GM03348 (cell line): ENCODE measurements at regions not wholly inside any gene's neighbourhood (a gene's known extent, or its start where the extent isn't known, plus 50 kb on each side); places are given as distances from the start of the nearest gene placed in this dataset.

Source experiments
- DNase-seq: peaks from one replicate; pipeline ENCODE4 v3.0.0; 2012; ENCODE audit warnings: low spot score

DNA sequence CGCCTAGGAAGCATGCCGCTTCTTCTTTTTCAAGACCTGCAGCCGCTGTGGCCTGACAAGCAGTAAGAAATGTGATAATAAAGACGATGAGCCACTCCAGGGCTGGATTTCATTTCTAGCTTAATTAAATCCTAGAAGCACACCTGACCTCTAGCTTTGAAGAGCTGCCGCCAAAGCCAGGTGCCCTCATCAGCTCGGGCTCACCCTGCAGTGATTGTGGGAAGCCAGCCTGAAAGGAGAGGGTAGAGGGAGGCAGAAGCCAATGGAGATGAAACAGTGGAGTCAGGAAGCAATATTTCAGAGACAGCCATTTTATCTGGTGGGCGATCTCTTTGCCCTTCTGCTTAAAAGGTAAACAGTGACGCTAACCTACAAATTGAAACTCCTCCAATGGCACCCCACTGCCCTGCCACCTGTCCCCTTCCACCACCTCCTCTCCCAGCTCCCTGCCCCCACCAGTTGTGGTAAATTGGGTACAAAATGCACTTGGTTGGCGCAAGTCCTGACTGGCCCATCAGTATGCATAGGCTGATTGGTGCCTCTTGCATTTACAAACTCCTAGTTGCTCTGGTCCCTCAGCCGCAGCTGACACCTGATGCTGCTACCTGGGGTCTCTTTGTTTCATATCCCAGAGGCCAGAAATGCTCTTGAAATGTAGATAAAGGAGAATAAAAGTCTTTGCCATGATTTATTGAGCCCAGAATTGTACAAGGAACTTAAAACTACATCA is 385.3 kb downstream of the PDCD6IP start:
- DNase-seq: no peak

DNA sequence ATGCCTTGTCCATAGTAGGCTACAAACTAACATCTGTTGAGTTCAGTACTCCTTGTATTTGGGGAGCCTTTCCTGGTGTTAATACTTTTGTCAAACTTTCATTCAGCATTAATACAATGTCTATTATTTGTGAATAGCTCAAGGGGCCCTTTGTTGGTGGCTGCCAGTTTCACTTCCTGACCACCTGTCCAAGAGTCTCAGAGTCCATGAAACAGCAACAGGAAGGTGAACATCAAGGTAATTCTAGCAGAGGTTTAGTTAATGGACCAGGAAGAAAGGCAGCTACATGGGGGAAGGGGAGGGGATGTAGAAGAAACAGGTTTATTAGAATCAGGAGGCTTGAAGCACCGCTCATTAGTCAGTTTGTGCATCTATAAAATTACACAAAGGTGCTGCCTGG is 386.9 kb downstream of the PDCD6IP start:
- DNase-seq: no peak

DNA sequence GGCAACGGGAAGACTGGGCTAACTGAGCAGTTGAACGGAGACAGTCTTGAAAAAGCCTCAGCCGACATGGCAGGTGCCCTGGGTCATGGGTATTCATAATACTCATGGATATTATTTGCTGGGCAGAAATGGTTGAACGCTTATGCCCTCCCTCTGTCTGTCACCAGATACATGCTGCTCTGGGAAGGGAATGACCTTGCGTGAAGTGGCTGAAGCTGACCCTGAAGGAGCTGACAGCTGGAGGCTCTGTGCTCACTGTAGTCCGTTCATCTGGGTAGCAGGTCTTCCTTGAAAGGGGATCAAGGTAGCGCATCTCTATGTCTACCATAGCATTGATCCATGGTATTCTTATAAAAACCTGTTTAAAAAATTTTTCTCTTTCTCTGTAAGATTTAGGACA is 390.7 kb downstream of the PDCD6IP start:
- no peak for DNase-seq

DNA sequence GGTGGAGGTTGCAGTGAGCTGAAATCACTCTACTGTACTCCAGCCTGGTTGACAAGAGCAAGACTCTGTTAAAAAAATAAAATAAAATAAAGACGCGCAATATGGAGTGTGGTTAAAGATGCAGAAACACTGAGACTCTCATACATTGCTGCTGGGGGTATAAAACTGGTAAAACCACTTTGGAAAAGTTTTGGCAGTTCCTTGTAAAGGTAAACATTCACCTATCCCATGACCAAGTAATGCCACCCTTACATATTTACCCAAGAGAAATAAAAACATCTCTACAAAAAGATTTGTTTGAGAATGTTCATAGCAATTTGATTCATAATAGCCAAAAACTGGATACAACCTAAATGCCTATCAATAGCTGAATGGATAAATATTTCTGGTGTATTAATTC is 398.5 kb downstream of the PDCD6IP start:
- DNase-seq: no peak

DNA sequence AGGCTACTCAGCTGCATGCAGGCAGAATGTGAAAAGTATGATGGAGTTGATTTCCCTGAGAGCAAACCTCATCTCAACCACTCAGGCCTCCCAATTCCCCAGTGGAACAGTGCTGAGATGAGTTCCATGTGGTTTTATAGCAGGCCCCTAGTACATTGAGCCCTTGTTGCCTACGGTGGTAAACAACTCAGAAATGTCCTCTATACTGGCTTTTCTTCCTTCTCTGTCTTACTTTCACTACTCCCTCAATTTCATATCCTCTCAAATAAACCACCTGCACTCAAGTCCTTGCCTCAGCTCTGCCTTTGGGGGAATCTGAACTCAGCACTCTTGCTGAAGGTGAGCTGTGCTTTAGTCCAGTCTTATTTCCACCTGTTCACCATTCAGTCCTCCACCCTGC is 399.9 kb downstream of the PDCD6IP start:
- no peak for DNase-seq

DNA sequence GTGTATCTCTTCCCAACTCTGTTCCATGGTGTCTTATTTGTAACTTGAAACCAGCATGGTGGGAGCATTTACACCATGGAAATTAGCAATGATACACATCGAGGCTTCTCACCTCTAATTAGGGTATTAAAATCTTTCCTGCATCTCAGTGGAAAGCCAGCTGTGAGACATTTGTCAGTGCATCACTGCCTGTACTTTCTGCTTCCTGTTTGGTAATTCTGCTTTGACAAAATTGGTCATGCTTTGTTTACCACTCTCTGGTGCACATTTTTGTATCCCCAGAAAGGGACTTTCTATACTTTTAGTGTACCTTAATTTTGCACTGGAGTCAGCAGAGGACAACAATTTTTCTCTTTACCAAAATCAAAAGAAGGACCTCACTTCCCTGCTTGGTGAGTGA is 402.1 kb downstream of the PDCD6IP start:
- DNase-seq: no peak

DNA sequence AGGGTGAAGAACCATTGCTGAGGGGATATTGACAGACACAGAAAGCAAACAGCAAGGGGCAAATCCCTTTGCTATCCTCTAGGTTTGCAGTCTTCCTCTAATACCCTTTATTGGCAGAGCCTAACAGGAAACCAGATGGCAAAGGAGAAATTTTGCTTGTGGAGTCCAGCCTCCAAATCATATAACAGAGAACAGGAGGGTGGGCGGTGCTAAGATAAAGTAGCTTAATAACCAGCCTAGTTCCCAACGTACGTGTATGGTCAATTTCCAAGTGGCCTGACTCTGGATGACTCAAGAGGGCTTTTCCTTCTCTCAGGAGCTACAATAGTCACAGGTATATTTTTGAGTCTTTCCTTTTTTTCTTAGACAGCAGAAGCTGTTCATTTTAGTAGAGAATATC is 404.5 kb downstream of the PDCD6IP start:
- no peak for DNase-seq

DNA sequence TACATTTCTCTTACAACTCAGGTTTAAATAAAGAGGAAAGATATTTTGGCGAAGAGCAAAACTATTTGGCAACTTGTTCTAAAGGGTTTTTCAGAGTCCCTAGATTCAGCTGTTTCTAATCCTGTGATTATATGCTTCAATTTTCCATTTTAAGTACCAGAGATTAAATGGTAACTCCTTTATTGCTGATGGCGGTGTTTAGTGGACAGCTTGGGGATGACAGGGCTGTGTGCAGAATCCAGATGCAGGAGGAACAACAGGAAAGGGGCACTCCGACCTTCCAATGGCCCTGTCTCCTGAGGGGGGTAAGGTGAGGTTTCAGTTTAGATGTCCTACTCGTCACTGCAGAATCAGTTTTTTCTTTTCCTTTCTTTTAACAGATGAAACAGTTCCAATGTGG is 405.0 kb downstream of the PDCD6IP start:
- no peak for DNase-seq

DNA sequence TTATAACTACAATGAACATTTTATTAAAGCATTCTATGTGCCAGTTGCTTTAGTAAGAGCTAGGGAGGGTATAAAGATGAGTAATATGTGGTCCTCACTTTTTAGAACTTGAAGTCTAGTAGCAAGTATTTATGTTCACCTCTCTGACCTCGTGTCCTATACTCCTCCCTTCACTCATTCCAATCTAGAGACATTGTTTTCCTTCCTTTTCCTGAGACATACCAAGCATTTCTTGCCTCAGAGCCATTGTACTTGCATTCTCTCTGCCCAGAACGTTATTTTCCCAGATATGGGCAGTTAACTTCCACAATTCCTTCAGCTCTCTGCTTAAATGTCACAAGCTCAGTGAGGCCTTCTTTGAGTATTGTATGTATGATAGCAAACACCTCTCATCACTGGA is 408.6 kb downstream of the PDCD6IP start:
- no peak for DNase-seq

DNA sequence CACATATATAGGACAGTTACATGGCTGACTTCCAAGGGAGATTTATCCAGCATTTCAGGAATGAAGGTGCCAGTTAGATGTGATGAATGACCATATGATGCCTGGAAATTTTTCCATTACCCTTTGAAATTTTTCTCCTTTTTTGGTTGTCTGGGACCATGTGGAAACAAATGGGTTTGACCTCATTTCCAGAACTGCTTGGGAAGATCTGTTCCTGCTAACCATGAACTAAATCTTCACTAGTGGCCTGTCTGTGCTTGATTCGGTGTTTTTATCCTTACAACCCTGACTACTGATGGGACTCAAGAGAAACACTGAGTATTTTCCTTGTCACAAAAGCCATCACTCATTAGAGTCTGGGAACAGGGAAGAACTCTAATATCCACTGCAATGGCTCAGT is 409.4 kb downstream of the PDCD6IP start:
- no peak for DNase-seq

DNA sequence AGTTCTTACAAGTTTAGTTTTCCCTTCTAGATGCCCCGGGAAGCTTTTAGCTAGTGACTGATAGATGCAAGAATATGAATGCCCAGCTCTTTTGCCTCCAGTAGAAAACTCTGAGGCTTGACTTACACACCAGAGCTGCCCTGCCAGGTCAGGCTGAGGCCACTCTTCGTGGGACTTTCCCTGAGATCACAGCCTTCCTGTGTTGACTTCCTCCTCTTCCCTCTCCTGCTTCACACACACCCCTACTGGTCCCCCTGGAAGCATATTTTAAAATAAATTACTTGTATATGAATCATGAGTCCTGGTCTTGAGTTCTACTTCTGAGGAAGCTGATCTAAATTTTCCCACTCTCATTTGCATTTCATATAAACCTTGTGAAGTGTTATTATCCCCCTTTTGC is 413.7 kb downstream of the PDCD6IP start:
- DNase-seq: no peak

DNA sequence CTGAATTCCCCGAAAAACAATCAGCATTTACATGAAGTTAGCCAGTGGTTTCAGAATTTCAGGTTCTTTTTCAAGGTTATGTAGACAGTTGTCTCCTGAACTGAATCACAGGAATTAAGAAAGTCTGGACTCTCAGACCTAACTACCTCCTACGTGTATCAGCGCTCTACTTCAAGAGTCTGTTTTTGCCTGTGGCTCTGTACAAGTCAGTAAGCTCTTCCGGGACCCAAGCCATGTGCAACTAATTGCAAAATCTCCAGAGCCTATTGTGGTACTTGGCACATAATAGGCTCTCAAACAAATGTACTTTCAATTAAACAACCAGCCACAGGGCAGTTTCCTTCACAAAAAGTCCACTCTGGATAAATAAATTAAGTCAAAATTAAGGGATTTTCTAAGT is 414.2 kb downstream of the PDCD6IP start:
- DNase-seq: peak; percentile 5

DNA sequence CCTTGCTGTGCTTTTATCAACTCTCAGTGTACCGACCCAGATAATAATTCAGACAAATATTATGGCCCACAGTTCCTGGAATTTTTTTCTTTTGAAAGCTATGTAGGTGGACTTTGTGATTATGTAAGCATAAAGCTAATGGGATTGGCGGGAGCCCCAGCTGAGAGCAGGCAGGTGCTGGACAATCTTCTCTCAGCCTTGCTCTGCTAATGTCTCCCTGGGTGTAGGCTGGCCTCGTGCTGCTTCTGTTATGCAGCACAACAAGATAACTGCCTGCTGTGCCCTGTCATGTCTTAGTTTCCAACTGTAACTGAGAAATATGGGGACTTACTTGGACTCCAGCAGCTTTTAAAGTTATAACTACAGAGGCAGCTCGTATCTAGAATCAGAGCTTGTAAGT is 415.0 kb downstream of the PDCD6IP start:
- no peak for DNase-seq

DNA sequence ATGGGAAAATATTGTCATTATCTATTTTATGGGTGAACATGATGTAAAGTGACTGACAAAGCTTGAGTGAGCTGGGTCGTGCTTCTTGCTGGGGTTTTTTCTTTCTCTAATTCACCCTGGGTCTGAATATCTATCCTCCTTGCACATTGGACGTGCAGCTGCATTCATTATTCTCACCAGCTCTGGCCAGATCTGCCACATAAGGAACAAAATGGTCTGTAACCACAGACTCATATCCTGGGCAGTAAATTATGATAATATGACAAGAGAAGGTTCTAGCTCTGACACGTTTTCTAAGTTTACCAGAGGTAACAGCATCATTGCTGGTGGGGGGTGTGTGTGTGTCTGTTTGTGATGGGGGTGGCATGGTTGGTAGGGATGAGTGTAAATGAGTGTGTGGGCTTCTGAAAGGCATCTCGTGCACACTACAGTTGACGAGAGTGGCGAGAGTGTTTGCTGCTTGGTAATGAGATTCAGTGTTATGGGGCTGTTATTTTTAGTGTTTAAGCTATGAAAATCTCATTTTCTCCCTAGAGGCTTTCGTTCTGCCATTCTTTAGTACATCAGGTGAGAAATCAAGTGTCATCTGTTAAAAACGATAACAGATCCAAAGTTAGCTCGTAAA is 418.4 kb downstream of the PDCD6IP start:
- DNase-seq: no peak

DNA sequence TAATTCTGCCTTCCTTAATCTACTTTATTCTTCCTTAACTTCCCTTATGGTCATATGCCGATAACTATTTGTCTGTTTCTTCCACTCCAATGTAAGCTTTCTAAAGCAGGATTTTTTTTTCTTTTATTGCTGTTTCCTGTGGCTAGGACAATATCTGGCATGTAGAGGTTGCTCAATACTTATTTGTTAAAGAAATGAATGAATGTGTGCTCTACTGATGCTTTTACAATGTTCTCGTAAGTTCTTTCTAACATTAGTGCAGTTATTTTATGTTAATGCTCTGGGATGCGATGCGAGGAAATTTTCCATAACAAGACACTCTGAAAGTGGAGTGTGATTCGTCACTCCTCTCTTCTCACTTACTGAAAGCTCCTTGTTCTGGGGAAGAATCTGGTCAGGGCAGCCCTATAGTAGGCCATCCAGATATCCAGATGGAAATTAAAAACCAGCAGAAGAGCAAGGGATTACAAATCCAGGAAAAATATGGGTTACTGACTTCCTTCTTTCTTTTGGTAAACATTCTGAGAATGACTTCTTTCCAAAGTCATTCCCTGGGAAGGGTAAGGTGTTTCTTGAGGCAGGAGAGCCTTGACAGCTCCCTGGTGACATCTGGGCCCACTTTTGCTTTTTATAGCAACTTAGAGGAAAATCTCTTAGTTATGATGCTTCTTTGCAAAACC is 420.4 kb downstream of the PDCD6IP start:
- no peak for DNase-seq

DNA sequence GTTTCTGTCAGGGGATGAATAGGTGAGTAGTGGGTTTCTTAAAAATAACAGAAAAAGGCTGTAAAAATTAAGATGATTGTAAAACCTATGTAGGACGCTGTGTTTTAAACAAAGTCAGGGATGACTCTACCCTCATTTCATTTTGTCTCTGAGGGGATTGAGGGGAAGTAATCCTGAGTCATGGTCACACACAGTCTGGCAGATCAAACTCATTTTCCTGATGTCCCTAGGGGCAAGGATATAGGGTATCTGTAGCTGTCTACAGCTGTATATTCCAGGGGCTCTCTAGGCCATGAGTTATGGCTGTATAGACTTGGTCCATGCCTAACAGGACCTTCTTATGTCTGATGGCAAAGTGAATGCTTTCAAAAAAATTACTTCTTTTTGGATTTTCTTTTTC is 421.1 kb downstream of the PDCD6IP start:
- DNase-seq: no peak

DNA sequence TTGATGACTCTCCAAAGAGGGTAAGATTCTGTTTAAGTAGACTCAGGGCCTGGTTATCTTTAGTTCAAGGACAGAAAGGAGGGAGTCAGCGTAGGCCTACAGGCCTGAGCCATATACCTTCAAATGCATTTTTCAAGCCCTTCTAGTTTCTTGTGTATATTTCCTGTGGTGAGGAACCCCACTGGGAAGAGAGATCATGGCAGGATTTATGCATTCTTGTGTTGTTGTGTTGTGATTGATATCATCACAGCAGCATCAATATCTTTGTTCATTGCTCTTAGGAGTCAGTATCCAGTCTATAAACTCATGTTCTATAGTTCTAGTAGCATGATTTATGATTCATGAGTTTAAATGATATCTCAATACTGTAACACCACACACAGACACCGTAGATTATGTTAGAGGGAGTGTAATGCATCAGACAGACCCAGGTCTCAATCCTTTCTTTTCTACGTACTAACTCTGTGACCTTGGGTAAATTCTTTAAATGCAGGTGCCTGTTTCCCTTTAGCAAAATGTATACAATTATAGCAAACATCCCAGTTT is 427.5 kb downstream of the PDCD6IP start:
- DNase-seq: no peak

DNA sequence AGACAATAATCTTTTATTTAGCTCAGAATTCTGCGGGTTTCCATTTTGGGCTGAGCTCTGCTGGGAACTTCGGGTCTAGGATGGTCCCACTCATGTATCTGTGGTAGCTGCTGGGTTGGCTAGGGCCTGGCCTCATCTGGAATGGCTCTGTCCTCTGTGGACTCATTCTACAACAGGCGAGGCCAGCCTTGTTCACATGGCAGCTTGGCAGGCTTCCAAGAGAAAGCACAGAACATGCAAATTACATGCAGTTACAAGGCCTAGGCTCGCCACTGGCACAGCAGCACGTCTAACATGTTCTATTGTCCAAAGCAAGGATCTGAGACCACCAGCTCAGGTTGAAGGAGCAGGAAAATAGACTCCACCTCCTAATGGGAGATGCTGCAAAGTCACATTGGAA is 431.4 kb downstream of the PDCD6IP start:
- DNase-seq: no peak

DNA sequence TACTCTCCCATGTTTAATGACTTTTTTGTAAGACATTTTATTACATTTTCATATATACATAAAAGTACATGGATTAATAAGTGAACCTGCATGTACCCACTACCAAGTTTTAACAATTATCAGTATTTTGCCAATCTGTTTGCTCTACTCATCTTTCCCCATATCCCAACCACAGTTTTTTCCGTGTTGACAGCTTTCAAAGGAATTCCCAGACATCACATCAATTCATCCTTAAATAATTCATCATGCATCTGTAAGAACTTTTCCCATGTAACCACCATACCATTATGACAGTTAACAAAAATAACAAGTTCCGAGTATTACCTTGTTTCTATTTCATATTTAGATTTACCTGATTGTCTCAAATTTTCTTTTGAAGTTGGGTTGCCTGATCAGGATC is 436.7 kb downstream of the PDCD6IP start:
- no peak for DNase-seq

DNA sequence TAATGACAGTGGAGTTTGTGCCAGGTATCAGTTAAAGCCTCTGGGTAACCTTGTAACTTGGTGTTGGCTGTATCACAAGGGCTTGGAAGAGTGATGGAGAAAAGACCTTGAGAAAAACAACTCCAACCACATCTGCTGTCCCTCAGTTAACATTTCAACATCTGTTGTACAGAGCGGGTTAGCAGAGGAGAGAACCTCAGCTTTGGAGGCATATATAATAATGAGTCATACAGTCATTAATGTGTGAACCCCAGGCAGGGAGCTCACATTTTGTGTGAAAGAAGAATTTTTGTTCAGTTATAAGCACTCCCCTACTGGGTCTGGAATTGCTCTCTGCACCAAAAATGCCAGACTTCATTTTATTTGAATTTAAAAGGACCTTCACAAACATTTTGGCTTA is 439.5 kb downstream of the PDCD6IP start:
- DNase-seq: no peak

DNA sequence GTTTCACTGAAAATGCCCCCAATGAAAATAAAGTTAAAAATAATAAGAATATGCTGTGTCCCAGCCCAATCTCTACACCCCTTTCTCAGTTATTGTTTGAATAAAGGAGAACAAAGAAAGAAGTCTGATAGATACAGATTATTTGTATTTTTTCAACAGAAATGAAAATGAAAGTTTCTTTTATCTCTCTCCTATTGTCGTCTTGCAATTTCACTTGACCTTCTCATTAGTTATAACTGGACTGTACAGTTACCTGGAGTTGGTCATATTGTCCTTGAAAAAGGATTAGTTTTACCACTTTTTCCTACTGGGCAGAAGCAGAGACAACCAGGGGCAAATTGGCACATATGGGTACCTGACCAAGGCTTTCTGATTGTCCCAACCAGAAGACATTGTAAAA is 440.0 kb downstream of the PDCD6IP start:
- DNase-seq: no peak

DNA sequence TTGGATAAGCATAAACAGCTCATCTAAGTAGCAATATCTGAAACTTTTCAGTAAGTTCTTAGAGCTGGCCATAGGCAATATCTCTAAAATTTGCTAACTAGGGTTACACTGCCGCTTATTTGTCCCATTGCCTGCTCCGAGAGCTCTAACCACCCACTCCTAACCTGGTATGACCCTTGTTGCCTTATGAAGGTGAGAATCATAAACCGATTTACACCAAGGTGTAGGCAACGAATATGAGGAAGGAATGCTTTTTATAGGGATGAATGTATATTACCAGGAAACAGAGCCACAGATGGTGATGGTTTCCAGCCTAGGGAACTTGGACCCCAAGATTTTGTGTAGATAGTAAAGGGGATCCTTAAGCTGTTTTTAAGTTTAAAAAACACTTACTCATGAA is 440.9 kb downstream of the PDCD6IP start:
- DNase-seq: no peak

DNA sequence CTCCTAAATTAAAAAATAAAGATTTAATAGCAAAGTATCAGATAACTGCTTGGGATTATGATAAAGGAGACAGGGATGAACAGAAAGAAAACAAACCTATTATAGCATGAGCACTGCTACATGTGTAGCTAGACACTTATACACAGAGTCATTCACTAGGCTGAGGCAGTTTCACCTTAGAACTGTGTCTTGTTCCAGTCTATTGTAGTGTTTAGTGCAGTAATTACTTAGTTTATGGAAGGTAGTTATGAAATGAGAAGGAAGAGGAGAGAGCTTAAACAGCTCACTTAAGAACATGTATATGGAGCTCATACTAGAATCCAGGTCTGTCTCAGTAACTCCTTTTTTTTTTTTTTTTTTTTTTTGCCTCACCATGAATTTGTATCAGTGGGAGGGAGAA is 441.4 kb downstream of the PDCD6IP start:
- no peak for DNase-seq
